GM23338 (cell line): ENCODE measurements at regions not wholly inside any gene's neighbourhood (a gene's known extent, or its start where the extent isn't known, plus 50 kb on each side); places are given as distances from the start of the nearest gene placed in this dataset.

ENCODE experiments used
- ATAC-seq: fragments of 200-7000 bp; cut with Tn5 transposase; 3 replicates; pipeline ENCODE4 v1.9.1; 2020
- DNase-seq: peaks from one replicate; pipeline ENCODE4 v3.0.0-alpha.2; 2015; ENCODE audit warnings: low spot score
- H2AFZ ChIP-seq: fragments of 200-600 bp; sonication (generic); 2 replicates; pipeline ENCODE4 v1.8.0; 2016; ENCODE audit warnings: antibody characterized with exemption, mild to moderate bottlenecking, moderate library complexity
- H3F3A ChIP-seq: fragments of 200-600 bp; sonication (generic); replicated peaks from 2 replicates; pipeline ENCODE4 v1.8.0; 2017; ENCODE audit warnings: antibody characterized with exemption, mixed run types, low read depth
- H3K27ac ChIP-seq: fragments of 200-600 bp; sonication (generic); 2 replicates; pipeline ENCODE4 v1.6.1; 2016; ENCODE audit warnings: low read depth
- H3K27me3 ChIP-seq: fragments of 200-600 bp; sonication (generic); 2 replicates; pipeline ENCODE4 v1.8.0; 2016; ENCODE audit warnings: mild to moderate bottlenecking, mixed run types, moderate library complexity; ENCODE audit not compliant: insufficient read depth
- H3K36me3 ChIP-seq: fragments of 200-600 bp; sonication (generic); 2 replicates; pipeline ENCODE4 v1.8.0; 2016; ENCODE audit warnings: mild to moderate bottlenecking; ENCODE audit not compliant: insufficient read depth
- H3K4me1 ChIP-seq: fragments of 200-600 bp; sonication (generic); 2 replicates; pipeline ENCODE4 v1.8.0; 2016; ENCODE audit warnings: mild to moderate bottlenecking, moderate library complexity; ENCODE audit not compliant: insufficient read depth
- H3K4me2 ChIP-seq: fragments of 200-600 bp; sonication (generic); 2 replicates; pipeline ENCODE4 v1.7.1; 2017; ENCODE audit warnings: mixed run types
- H3K4me3 ChIP-seq: fragments of 200-600 bp; sonication (generic); 2 replicates; pipeline ENCODE4 v1.6.1; 2016; ENCODE audit warnings: mixed run types
- H3K79me2 ChIP-seq: fragments of 200-600 bp; sonication (generic); replicated peaks from 2 replicates; pipeline ENCODE4 v1.8.0; 2017; ENCODE audit warnings: mild to moderate bottlenecking; ENCODE audit not compliant: insufficient read depth
- H3K9me2 ChIP-seq: fragments of 200-600 bp; sonication (generic); 2 replicates; pipeline ENCODE4 v1.8.0; 2017; ENCODE audit not compliant: insufficient read depth
- H4K20me1 ChIP-seq: fragments of 200-600 bp; sonication (generic); replicated peaks from 2 replicates; pipeline ENCODE4 v1.8.0; 2017; ENCODE audit warnings: mild to moderate bottlenecking; ENCODE audit not compliant: insufficient read depth
- H3K27ac Mint-ChIP-seq: 2 replicates; pipeline ENCODE4 v1.8.0; 2020; ENCODE audit warnings: inconsistent platforms, mild to moderate bottlenecking, moderate library complexity, mixed read lengths
- H3K27me3 Mint-ChIP-seq: 3 replicates; pipeline ENCODE4 v1.8.0; 2022; ENCODE audit warnings: low read depth, mild to moderate bottlenecking, moderate library complexity, mixed read lengths, inconsistent platforms; ENCODE audit not compliant: insufficient read depth, poor library complexity
- H3K36me3 Mint-ChIP-seq: 3 replicates; pipeline ENCODE4 v1.8.0; 2021; ENCODE audit warnings: low read depth, mild to moderate bottlenecking, inconsistent platforms, moderate library complexity, mixed read lengths
- H3K4me1 Mint-ChIP-seq: 3 replicates; pipeline ENCODE4 v1.8.0; 2020; ENCODE audit warnings: mild to moderate bottlenecking, inconsistent platforms, mixed read lengths
- H3K4me3 Mint-ChIP-seq: 3 replicates; pipeline ENCODE4 v1.8.0; 2021; ENCODE audit warnings: moderate library complexity, mild to moderate bottlenecking, inconsistent platforms, mixed read lengths
- H3K9me3 Mint-ChIP-seq: 3 replicates; pipeline ENCODE4 v1.8.0; 2020; ENCODE audit warnings: moderate library complexity, mild to moderate bottlenecking, inconsistent platforms, mixed read lengths
- CREB1 ChIP-seq: fragments of 250-450 bp; sonication (Bioruptor Pico); IDR thresholded peaks from 2 replicates; pipeline ENCODE4 v1.5.0; 2020; ENCODE audit warnings: low read depth, mild to moderate bottlenecking, moderate library complexity
- EZH2 ChIP-seq: fragments of 200-600 bp; sonication (generic); IDR thresholded peaks from one replicate; pipeline ENCODE4 v1.8.0; 2017; ENCODE audit warnings: antibody characterized with exemption, mild to moderate bottlenecking, low read depth; ENCODE audit not compliant: unreplicated experiment
- EZH2phosphoT487 ChIP-seq: fragments of 200-600 bp; sonication (generic); IDR thresholded peaks from one replicate; pipeline ENCODE4 v1.8.1; 2018; ENCODE audit warnings: antibody characterized with exemption; ENCODE audit not compliant: unreplicated experiment
- JUNB ChIP-seq: IDR thresholded peaks from one replicate; pipeline ENCODE4 v1.6.1; 2016; ENCODE audit warnings: antibody characterized with exemption; ENCODE audit not compliant: unreplicated experiment
- NANOG ChIP-seq: IDR thresholded peaks from 2 replicates; pipeline ENCODE4 v1.6.1; 2016; ENCODE audit warnings: antibody characterized with exemption, borderline replicate concordance
- POLR2AphosphoS5 ChIP-seq: IDR thresholded peaks from 2 replicates; pipeline ENCODE4 v1.6.1; 2016; ENCODE audit warnings: antibody characterized with exemption, low read depth
- STAT1 ChIP-seq: IDR thresholded peaks from one replicate; pipeline ENCODE4 v1.6.1; 2016; ENCODE audit warnings: antibody characterized with exemption; ENCODE audit not compliant: unreplicated experiment
- ZNF114 ChIP-seq: fragments of 250-450 bp; sonication (Bioruptor Pico); IDR thresholded peaks from 2 replicates; pipeline ENCODE4 v1.5.0; 2020; ENCODE audit warnings: mild to moderate bottlenecking, moderate library complexity
- ZNF331 ChIP-seq: fragments of 250-450 bp; sonication (Bioruptor Pico); IDR thresholded peaks from 2 replicates; pipeline ENCODE4 v1.5.0; 2020; ENCODE audit warnings: low read depth, mild to moderate bottlenecking, moderate library complexity
- TF ChIP-seq, protein P1 (sequence below): IDR thresholded peaks from one replicate; pipeline ENCODE4 v1.6.1; 2018; ENCODE audit warnings: antibody characterized with exemption; ENCODE audit not compliant: unreplicated experiment
- TF ChIP-seq, protein P2 (sequence below): fragments of 250-450 bp; sonication (Bioruptor Pico); IDR thresholded peaks from 2 replicates; pipeline ENCODE4 v1.5.0; 2020; ENCODE audit warnings: mild to moderate bottlenecking, moderate library complexity
- TF ChIP-seq, protein P3 (sequence below): IDR thresholded peaks from 2 replicates; pipeline ENCODE4 v1.6.1; 2016; ENCODE audit warnings: antibody characterized with exemption
- TF ChIP-seq, protein P4 (sequence below), 2 experiments: fragments of 200-600 bp in 1 of 2; sonication (generic) in 1 of 2; conservative IDR thresholded peaks; 2 replicates each; pipeline versions ENCODE4 v1.5.1 to v1.6.1; 2016 to 2017; ENCODE audit warnings: antibody characterized with exemption in 2 of 2, low read depth in 2 of 2, mild to moderate bottlenecking in 2 of 2, moderate library complexity in 1 of 2

DNA sequence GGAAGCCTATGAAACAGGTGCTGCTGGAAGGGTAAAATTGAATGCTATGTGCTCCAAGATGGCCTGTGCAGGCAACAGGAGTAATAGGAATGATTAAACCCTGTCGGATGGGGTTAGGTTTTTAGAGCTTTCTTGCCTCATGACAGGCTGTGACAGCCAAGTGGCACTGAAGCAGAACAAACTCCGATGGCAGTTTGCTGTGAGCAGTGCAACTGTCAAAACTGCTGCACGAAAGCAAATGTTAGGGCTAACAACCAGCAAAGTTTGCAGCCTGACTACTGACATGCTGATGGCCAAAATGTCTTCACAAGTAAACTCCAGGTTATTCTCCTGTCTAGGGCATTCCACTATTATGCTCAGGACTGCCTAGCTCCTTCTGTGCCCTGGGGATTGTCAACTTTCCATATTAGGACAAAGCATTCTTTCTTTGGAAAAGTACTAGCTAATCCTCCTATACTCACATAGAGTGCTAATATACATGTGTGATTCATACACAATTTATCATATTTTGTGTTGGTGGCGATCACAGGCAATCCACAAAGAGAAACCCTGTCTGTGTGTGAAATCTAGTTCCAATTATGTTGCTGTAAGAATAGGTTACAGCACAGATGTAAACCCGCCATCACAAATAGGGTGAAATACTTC lies 486.6 kb upstream of the TENM3 start:
- H3K4me3 ChIP-seq = no peak overlapping the region
- H3K9me2 ChIP-seq = no peaks in the 10 kb centered on the region
- H3K36me3 Mint-ChIP-seq = no peaks in the 10 kb centered on the region
- H3K79me2 ChIP-seq = no peaks in the 10 kb centered on the region
- peak; percentile 1 for DNase-seq
- H3K27me3 ChIP-seq = no peaks in the 10 kb centered on the region
- no peaks in the 10 kb centered on the region for H3F3A ChIP-seq
- no peak overlapping the region for H3K27ac ChIP-seq
- TF ChIP-seq, protein P1, sequence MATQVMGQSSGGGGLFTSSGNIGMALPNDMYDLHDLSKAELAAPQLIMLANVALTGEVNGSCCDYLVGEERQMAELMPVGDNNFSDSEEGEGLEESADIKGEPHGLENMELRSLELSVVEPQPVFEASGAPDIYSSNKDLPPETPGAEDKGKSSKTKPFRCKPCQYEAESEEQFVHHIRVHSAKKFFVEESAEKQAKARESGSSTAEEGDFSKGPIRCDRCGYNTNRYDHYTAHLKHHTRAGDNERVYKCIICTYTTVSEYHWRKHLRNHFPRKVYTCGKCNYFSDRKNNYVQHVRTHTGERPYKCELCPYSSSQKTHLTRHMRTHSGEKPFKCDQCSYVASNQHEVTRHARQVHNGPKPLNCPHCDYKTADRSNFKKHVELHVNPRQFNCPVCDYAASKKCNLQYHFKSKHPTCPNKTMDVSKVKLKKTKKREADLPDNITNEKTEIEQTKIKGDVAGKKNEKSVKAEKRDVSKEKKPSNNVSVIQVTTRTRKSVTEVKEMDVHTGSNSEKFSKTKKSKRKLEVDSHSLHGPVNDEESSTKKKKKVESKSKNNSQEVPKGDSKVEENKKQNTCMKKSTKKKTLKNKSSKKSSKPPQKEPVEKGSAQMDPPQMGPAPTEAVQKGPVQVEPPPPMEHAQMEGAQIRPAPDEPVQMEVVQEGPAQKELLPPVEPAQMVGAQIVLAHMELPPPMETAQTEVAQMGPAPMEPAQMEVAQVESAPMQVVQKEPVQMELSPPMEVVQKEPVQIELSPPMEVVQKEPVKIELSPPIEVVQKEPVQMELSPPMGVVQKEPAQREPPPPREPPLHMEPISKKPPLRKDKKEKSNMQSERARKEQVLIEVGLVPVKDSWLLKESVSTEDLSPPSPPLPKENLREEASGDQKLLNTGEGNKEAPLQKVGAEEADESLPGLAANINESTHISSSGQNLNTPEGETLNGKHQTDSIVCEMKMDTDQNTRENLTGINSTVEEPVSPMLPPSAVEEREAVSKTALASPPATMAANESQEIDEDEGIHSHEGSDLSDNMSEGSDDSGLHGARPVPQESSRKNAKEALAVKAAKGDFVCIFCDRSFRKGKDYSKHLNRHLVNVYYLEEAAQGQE = no peak
- TF ChIP-seq CREB1 (CRISPR knock-in tag) (no peak), NANOG (no peak), JUNB (no peak), EZH2phosphoT487 (no peak), ZNF331 (no peak), EZH2 (no peak), ZNF114 (CRISPR knock-in tag) (no peak), POLR2AphosphoS5 (no peak), STAT1 (no peak)
- TF ChIP-seq, protein P2, sequence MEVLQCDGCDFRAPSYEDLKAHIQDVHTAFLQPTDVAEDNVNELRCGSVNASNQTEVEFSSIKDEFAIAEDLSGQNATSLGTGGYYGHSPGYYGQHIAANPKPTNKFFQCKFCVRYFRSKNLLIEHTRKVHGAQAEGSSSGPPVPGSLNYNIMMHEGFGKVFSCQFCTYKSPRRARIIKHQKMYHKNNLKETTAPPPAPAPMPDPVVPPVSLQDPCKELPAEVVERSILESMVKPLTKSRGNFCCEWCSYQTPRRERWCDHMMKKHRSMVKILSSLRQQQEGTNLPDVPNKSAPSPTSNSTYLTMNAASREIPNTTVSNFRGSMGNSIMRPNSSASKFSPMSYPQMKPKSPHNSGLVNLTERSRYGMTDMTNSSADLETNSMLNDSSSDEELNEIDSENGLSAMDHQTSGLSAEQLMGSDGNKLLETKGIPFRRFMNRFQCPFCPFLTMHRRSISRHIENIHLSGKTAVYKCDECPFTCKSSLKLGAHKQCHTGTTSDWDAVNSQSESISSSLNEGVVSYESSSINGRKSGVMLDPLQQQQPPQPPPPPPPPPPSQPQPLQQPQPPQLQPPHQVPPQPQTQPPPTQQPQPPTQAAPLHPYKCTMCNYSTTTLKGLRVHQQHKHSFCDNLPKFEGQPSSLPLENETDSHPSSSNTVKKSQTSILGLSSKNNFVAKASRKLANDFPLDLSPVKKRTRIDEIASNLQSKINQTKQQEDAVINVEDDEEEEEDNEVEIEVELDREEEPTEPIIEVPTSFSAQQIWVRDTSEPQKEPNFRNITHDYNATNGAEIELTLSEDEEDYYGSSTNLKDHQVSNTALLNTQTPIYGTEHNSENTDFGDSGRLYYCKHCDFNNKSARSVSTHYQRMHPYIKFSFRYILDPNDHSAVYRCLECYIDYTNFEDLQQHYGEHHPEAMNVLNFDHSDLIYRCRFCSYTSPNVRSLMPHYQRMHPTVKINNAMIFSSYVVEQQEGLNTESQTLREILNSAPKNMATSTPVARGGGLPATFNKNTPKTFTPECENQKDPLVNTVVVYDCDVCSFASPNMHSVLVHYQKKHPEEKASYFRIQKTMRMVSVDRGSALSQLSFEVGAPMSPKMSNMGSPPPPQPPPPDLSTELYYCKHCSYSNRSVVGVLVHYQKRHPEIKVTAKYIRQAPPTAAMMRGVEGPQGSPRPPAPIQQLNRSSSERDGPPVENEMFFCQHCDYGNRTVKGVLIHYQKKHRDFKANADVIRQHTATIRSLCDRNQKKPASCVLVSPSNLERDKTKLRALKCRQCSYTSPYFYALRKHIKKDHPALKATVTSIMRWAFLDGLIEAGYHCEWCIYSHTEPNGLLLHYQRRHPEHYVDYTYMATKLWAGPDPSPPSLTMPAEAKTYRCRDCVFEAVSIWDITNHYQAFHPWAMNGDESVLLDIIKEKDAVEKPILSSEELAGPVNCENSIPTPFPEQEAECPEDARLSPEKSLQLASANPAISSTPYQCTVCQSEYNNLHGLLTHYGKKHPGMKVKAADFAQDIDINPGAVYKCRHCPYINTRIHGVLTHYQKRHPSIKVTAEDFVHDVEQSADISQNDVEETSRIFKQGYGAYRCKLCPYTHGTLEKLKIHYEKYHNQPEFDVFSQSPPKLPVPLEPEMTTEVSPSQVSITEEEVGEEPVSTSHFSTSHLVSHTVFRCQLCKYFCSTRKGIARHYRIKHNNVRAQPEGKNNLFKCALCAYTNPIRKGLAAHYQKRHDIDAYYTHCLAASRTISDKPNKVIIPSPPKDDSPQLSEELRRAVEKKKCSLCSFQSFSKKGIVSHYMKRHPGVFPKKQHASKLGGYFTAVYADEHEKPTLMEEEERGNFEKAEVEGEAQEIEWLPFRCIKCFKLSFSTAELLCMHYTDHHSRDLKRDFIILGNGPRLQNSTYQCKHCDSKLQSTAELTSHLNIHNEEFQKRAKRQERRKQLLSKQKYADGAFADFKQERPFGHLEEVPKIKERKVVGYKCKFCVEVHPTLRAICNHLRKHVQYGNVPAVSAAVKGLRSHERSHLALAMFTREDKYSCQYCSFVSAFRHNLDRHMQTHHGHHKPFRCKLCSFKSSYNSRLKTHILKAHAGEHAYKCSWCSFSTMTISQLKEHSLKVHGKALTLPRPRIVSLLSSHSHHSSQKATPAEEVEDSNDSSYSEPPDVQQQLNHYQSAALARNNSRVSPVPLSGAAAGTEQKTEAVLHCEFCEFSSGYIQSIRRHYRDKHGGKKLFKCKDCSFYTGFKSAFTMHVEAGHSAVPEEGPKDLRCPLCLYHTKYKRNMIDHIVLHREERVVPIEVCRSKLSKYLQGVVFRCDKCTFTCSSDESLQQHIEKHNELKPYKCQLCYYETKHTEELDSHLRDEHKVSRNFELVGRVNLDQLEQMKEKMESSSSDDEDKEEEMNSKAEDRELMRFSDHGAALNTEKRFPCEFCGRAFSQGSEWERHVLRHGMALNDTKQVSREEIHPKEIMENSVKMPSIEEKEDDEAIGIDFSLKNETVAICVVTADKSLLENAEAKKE = no peak
- TF ChIP-seq, protein P3, sequence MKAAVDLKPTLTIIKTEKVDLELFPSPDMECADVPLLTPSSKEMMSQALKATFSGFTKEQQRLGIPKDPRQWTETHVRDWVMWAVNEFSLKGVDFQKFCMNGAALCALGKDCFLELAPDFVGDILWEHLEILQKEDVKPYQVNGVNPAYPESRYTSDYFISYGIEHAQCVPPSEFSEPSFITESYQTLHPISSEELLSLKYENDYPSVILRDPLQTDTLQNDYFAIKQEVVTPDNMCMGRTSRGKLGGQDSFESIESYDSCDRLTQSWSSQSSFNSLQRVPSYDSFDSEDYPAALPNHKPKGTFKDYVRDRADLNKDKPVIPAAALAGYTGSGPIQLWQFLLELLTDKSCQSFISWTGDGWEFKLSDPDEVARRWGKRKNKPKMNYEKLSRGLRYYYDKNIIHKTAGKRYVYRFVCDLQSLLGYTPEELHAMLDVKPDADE = no peak
- TF ChIP-seq, protein P4, sequence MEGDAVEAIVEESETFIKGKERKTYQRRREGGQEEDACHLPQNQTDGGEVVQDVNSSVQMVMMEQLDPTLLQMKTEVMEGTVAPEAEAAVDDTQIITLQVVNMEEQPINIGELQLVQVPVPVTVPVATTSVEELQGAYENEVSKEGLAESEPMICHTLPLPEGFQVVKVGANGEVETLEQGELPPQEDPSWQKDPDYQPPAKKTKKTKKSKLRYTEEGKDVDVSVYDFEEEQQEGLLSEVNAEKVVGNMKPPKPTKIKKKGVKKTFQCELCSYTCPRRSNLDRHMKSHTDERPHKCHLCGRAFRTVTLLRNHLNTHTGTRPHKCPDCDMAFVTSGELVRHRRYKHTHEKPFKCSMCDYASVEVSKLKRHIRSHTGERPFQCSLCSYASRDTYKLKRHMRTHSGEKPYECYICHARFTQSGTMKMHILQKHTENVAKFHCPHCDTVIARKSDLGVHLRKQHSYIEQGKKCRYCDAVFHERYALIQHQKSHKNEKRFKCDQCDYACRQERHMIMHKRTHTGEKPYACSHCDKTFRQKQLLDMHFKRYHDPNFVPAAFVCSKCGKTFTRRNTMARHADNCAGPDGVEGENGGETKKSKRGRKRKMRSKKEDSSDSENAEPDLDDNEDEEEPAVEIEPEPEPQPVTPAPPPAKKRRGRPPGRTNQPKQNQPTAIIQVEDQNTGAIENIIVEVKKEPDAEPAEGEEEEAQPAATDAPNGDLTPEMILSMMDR (conservative IDR thresholded peaks at IDR 0.05; ENCODE audit: low read depth in 2 of 2) = no peak
- no peaks in the 10 kb centered on the region for H3K36me3 ChIP-seq
- no peak overlapping the region for H3K27ac Mint-ChIP-seq
- H4K20me1 ChIP-seq = no peaks in the 10 kb centered on the region
- no peak overlapping the region; the same call in 1 of the 2 replicates for H2AFZ ChIP-seq
- no peak overlapping the region for H3K4me3 Mint-ChIP-seq
- H3K4me1 Mint-ChIP-seq = peaks cover 26% of the 10 kb centered on the region; the same call in 2 of the 3 replicates
- H3K4me2 ChIP-seq = no peak overlapping the region
- no peaks in the 10 kb centered on the region for H3K9me3 Mint-ChIP-seq
- ATAC-seq = no peak
- H3K4me1 ChIP-seq = peaks cover 25% of the 10 kb centered on the region
- H3K27me3 Mint-ChIP-seq = no peaks in the 10 kb centered on the region
